ENCODE measurements at regions not wholly inside any gene's neighbourhood (a gene's known extent, or its start where the extent isn't known, plus 50 kb on each side); places are given as distances from the start of the nearest gene placed in this dataset.

GRCh38 chr6:82704045-82704444 lies 340.4 kb downstream of the TPBG start:
- TF ChIP-seq, protein P1, sequence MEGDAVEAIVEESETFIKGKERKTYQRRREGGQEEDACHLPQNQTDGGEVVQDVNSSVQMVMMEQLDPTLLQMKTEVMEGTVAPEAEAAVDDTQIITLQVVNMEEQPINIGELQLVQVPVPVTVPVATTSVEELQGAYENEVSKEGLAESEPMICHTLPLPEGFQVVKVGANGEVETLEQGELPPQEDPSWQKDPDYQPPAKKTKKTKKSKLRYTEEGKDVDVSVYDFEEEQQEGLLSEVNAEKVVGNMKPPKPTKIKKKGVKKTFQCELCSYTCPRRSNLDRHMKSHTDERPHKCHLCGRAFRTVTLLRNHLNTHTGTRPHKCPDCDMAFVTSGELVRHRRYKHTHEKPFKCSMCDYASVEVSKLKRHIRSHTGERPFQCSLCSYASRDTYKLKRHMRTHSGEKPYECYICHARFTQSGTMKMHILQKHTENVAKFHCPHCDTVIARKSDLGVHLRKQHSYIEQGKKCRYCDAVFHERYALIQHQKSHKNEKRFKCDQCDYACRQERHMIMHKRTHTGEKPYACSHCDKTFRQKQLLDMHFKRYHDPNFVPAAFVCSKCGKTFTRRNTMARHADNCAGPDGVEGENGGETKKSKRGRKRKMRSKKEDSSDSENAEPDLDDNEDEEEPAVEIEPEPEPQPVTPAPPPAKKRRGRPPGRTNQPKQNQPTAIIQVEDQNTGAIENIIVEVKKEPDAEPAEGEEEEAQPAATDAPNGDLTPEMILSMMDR (conservative IDR thresholded peaks at IDR 0.05 in 1 of 2, IDR thresholded peaks at IDR 0.05 in 1 of 2; ENCODE audit: extremely low read depth in 1 of 2, insufficient read depth in 1 of 2, low read depth in 1 of 2, low read length in 2 of 2) = no peak
- no peak for TF ChIP-seq EZH2 (IDR thresholded peaks at IDR 0.05; ENCODE audit: borderline replicate concordance, low read length)
